Medulla oblongata (tissue), 1 donor: ENCODE measurements at regions not wholly inside any gene's neighbourhood (a gene's known extent, or its start where the extent isn't known, plus 50 kb on each side); places are given as distances from the start of the nearest gene placed in this dataset.
A peak's percentile ranks its signal among the peaks of the same experiment; 100 is the strongest.
"Not testable (repeated sequence)": the region's sequence is repeated elsewhere in the genome, so short reads cannot be mapped to it uniquely, and the experiment has no call there.

ENCODE experiments used
- DNase-seq: peaks from one replicate; pipeline ENCODE4 v3.0.0-alpha.2; 2015; ENCODE audit errors: extremely low spot score

DNA sequence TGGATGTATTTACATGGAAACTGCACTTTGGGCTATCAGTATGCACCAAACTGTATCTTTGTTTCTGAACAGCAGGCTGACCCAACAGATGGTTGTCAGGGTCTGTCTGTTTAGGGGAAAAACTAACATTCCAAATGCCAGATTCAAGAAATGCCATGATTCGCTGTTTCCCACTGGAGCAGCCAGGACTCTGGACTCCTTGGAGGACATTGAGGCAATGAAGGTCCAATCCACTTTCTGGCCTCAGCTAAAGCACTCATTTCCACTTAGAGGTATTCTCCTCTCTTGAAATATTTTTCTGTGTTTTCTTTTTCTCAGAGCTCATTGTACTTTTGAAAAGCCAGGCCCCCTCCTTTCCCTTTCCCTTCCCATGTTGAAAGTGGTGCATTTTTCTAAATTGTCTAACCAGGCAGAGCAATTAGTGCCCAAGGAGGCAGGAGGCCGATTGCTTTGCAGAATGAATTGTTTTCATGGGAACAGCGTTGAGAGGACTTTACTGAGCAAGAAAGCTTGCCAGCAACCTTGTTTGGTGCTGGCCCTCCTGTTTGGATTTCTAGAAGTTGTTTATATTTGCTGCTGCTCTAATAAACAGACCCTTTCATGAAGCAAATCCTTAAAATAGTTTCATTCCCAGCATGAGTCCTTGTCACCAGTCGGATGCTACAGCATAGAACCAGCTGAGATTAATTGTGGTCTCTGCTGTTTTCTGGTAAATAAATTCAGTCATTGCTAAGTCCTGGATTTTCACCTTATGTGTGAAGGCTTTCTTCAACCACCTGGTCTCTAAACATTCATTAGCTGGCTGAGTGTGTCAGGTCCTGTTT lies 132.8 kb upstream of the TAF11L2 start:
- DNase-seq = no peak

DNA sequence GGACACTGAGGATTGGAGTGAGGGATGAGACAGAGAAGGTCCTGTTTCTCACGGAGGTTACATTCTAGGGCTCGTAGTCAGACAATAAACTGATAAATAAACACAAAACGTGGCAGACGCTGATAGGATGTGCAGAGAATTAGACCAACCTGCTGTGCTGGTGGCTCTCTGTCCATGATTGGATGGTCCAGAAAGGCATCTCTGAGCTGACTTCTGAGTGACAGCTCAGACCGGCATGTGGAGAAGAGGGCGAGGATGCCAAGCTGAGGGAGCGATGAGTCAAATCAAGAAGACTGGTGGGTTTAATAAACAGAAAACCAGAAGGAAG lies 132.3 kb upstream of the TAF11L2 start:
- no peak for DNase-seq

DNA sequence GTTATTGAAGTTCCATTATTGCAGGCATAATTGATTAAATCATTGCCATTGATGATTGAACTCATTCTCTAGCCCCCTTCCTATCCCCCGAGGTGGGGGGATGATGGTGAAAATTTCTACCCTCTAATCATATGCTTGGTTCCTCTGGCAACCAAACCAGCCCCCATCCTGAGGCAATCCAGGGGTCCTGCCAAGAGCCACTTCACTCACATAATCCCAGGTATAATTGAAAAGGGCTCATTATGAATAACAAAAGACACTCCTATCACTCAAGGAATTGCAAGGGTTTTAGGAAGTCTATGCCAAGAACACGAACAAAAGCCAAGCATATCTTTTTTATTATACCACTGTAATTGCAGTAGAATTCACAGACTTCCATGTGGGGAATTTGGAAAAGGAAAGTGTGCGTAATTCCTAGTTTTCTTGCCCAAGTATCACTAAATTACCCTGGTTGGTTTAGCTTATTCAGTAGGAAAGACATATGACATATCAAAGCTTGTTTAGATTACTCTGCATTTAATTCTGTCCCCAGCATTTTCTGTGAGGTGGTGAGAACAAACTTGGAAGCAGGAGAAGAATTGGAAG lies 130.7 kb upstream of the TAF11L2 start:
- DNase-seq = no peak

- no peak for DNase-seq
Measured at GRCh38 chr5:17370651-17371050, 127.4 kb upstream of the TAF11L2 start.

- DNase-seq = peak; percentile 42
Measured at GRCh38 chr5:17373406-17373805, 124.6 kb upstream of the TAF11L2 start.

DNA sequence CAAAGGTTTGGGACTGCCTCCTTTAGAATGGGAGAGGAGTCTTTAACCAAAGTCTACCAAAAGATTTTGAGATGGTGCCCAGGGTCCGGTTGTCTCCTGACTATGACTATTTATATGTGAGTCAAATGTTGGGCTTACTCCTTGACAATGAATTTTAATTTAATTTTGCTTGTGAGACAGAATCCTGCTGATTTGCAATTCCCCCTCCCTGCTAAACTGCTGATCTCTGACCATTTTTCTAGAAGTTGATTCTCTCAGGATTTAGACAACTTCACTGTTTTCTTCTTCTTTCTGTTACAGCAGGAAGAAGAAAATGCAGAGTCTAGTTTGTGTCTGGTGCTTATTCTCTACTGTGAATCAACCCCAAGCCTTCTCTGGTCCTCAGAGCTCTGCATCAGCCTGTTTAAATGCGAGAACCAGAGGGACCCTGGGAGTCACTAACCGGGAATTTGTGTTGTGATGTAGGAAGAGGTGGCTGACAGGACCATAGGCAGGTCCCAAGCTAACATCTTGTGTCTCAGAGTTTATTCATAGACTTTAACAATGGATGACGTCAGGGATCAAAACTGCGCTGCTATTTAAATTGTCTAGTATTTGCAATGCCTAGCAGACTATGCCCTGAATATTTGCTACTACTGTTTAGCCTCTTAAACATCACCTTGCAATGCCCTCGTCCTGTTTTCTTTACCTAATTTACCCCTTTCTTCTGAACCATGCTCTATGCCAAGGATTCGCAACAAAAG lies 124.0 kb upstream of the TAF11L2 start:
- no peak for DNase-seq

DNA sequence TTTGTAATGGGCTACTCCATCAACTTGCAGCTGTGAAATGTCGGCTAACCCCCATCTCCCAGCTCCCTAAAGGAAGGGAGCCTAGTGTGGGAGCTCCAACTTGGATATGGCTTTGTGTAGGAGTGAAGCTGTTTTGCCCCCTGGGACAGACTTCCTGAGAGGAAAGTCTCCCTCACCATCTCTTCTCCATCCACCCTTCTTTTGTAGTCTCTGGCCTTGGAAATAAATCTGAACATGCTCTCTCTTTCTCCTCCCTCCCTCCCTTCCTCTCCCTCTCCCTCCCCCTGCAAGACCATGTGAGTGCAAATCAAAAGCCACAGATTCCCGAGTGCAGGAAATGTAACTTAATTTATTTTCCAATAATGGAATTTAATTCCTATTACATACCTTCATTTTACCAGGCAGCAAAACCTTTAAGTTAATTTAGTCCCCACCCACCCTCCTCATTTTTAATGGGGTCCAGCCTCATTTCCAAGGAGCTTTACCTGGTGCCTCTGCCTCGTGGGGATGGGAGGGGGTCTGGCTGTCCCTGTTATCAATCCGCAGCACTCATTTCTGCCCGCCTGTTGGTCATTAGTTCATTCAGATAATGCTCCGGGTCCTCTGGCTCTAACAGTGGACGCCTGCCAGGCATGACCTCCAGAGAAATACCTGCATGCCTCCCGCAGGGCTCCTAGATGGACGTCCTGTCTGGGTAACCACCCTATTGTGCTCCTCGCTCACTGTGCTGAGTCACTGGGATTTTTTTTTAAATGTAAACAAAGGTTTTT lies 122.9 kb upstream of the TAF11L2 start:
- no peak for DNase-seq

- not testable (repeated sequence) for DNase-seq
Measured at GRCh38 chr5:17375886-17376285, 122.1 kb upstream of the TAF11L2 start.

DNA sequence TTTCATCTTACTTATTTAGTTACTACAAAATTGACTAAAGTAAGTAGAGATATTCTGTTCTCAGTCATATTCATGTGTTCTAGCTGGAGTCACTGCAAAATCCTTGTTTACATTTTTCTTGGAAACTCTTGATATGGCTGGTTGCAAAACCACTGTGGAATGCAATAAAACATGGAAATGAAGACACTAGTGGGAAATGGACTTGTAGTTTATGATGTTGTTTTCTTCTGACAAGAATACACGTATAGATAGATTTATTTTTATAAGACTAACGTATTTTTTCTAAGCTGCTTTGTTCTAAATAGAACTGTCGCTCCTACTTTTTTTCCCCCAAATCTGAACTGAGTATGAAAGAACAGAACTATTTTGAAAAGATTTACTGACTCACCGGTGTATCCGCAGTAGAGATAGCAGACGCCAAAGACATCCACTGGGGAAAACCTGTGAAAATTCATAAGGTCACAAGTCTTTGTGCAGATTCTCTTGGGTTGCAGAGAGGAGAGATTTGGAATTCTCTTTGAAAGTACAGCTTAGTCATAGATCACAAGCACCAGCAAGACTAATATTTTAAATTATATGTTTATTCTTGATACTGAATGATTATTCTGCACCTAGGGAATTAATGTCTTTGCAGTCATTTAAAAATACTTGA lies 119.6 kb upstream of the TAF11L2 start:
- DNase-seq = no peak

GRCh38 chr5:17379100-17379951 lies 118.7 kb upstream of the TAF11L2 start:
- DNase-seq = no peak

- peak; percentile 90 for DNase-seq
Measured at GRCh38 chr5:17381932-17382331, 116.1 kb upstream of the TAF11L2 start.

GRCh38 chr5:17383526-17383925 lies 114.5 kb upstream of the TAF11L2 start:
- DNase-seq = no peak

- DNase-seq = no peak
Measured at GRCh38 chr5:17384181-17384580, 113.8 kb upstream of the TAF11L2 start.

DNA sequence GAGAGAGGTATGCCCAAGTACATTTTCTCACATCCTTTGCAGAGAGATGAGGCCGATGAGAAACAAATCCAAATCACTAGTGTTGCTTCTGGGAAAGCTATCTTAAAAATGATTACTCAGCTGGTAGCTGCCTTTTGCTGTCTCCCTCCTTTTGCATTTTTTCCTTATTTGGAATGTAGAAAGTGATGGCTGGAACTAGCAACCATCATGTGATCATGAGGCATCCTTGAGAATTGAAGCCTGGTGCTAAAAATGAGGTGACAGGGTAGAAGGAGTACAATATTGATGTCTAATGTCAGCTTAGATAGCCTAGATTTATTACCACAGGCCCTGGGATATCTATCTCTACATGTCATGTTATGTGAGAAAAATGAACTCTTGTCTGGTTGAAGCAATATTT lies 109.3 kb upstream of the TAF11L2 start:
- DNase-seq = no peak

- no peak for DNase-seq
Measured at GRCh38 chr5:17394086-17394485, 103.9 kb upstream of the TAF11L2 start.

GRCh38 chr5:17395106-17395880 lies 102.7 kb upstream of the TAF11L2 start:
- DNase-seq = no peak

- DNase-seq = no peak
Measured at GRCh38 chr5:17396247-17396646, 101.8 kb upstream of the TAF11L2 start.

DNA sequence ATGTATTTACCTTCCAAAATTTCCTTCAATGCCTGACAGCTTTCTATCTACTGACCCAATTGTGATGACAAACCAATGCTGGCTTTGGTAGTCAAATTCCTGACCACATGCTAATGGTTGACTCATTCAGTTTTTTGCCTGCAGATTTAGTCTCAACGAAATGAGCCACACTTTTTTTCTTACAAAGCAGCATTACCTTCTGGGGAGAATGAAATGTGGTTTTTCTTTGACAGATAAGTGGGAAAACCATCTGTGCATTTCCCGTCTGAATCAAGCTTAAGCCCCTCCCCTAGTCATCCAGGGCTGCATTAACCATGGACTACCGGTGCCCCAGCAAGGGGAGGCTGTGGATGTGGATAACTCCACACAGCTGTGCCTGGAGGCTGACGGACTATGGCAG lies 99.6 kb upstream of the TAF11L2 start:
- no peak for DNase-seq

DNA sequence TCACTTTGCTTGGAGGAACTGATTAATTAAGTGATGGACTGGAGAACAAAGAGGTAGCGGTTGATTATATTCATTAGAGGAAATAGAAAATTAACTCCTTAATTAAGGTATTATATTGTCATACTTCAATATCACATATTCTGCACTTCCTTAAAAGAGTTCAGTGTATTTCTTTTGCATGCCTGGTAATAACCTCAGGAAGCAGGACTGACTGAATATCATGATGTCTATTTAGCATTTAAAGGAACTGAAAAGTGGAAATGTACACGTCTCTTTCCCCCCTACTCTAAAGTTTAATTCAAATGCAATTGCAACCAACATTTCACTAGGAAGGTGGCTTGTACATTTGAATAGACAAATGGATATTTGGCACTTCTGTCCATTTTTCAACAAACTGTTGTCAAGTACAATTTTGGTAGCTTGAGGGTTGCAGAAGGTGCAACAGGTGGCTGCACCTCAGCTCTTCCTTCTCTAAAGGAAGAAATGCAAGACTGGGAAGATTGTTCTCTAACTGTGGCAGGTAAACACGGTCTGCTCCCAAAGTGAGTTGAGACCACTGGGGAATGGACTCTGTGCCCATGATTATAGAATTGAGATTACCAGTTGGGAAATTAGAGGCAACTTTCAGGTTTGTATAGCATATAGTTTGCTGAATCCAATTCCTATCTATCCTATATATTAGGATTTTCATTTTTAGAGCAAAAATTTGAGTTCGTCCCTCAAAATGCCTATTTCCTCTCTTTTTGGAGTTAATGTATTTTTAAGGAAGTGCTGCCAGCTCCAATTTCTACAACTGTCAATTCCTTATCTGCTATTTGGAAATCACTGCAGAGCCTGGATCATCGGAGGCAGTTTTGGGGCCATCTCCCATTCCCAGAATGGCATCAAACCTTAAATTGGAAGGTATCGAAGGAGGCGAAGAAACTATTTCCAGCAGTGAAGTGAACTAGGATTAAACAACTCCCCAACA lies 98.9 kb upstream of the TAF11L2 start:
- DNase-seq = no peak
